ENCODE measurements at regions not wholly inside any gene's neighbourhood (a gene's known extent, or its start where the extent isn't known, plus 50 kb on each side); places are given as distances from the start of the nearest gene placed in this dataset.
"Not testable (repeated sequence)": the region's sequence is repeated elsewhere in the genome, so short reads cannot be mapped to it uniquely, and the experiment has no call there.

DNA sequence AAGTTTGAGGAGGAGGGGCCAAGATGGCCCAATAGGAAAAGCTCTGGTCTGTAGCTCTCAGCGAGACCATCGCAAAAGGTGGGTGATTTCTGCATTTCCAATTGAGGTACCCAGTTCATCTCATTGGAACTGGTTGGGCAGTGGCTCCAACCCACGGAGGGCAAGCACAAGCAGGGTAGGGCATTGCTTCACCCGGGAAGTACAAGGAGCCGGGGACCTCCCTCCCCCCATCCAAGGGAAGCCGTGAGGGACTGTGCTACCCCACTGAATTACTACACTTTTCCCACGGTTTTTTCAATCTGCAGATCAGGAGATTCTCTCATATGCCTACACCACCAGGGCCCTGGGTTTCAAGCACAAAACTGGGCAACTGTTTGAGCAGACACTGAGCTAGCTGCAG, 58.0 kb upstream of the EFCAB3 start:
- no peak for DNase-seq

DNA sequence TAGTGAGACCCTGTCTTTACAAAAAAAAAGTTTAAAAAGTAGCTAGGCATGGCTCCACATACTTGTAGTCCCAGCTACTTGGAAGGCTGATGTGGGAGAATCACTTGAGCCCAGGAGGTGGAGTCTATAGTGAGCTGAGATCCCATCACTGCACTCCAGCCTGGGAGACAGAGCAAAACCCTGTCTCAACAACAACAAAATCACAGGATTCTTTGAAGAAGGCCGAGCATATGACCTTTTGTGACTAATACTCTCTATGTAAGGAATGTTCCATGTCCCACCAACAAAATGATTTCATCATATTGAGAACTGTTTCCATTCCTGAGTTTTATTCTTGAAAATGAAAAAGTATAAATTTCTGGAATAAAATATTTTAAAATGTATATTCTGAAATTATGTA, 58.9 kb upstream of the EFCAB3 start:
- DNase-seq = no peak

DNA sequence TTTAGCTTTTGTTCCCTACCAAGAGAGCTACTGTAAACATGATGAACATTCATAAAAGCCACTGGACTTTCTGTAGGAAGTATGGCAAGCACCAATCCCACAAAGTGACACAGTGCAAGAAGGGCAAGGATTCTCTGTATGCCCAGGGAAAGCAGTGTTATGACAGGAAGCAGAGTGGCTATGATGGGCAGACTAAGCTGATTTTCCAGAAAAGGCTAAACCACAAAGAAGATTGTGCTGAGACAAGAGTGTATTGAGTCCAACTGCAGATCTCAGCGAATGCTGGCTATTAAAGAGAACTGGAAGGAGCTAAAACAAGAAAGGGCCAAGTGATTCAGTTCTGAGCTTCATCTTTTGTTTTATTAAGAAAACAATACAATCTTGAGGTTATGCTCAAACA, 60.5 kb upstream of the EFCAB3 start:
- no peak for DNase-seq

DNA sequence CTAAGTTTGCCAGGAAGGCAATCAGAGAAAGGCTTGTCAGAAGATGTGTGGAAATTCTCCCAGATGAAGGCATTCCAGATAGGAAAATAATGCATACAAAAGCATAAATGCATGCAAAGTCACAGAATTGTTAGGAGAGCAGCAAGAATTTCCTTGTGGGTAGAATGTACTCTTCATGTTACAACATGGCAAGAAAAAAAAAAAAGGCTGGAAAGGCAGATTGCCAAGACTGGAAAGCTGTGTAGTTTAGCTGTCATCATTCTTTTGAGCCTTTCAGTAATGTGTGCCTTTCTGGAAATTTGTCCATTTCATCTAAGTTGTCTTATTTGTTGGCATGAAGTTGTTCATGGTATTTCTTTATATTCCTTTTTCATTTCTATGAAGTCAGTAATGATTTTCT, 71.0 kb upstream of the EFCAB3 start:
- DNase-seq = no peak

DNA sequence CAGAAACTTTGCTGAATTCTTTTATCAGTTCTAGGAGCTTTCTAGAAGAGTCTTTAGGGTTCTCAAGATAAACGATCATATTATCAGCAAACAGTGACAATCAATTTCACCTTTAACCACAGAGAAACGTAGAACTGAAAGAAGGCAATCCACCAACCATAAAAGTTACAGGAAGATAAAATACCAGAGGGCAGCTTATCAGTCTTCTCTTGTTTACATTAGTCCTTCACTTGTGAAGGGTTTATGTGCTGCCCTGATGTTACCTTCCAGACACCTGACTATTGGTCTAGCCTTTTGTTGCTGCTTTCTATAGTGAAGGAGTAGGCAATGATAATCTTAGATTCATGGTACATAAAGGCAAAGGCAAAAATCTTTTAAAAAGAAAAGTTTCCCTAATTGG, 73.2 kb upstream of the EFCAB3 start:
- no peak for DNase-seq

DNA sequence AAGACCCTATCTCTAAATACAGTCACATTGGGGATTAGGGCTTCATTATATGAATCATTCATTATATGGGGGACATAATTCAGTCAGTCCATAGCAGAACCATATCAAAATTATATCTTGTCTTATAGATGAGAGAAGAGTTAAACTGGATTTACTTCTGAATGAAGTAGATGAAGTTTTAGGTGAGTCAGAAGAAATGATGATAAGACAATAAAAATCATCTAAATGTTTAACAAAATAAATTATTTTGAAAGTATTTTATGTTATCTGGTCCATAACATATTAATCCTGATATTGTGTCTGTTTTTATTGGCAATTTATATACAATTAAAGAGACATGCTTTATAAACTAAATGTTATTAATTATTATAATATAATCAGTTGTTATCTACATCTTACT, 76.9 kb upstream of the EFCAB3 start:
- DNase-seq = no peak

DNA sequence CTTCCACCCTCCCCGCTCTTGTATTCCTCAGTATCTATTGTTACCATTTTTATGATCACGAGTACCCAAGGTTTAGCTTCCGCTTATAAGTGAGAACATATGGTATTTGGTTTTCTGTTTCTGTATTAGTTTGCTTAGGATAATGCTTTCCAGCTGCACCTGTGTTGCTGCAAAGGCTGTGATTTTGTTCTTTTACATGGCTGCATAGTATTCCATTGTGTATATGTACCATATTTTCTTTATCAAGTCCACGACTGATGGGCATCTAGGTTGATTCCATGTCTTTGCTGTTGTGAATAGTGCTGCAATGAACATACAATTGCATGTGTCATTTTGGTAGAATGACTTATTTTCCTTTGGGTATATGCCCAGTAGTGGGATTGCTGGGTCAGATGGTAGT, 79.7 kb upstream of the EFCAB3 start:
- no peak for DNase-seq

DNA sequence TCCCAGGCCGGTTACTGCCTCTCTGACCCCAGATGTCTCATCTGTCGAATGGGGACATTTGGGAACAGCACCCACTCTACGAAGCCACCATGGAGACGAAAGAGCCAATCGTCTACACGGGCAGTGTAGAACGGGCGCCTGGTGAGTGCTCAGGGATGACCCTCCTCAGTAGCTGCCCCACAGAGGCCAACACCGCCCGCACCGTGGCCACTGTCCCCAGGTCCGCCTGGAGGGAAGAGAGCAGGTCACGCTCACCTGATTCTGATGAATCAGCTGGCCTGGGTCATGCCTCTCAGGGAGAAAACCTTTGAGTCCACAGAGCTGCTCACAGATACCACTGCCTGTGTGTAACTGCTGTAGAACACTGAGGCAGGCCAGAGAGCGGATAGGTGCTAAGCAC, 105.1 kb upstream of the EFCAB3 start:
- not testable (repeated sequence) for DNase-seq

DNA sequence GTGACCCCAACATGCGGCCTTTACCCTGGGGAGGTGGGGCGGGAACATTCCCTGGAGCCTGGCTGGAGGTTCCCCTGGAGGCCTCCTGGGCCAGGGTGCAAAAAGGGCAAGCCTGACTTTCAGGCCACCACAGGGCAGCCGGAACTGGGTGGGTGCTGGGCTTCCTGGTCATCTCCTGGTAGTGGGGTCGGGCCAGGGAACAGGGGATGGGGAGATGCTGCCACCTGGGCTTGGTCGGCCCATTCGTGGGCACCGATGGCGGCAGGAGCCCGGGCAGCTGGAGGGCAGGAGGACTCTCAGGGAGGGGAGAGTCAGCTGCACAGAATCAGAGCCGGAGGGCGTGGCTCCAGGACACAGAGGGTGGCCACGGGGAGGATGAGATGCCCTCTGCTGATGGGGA, 112.0 kb upstream of the EFCAB3 start:
- not testable (repeated sequence) for DNase-seq

DNA sequence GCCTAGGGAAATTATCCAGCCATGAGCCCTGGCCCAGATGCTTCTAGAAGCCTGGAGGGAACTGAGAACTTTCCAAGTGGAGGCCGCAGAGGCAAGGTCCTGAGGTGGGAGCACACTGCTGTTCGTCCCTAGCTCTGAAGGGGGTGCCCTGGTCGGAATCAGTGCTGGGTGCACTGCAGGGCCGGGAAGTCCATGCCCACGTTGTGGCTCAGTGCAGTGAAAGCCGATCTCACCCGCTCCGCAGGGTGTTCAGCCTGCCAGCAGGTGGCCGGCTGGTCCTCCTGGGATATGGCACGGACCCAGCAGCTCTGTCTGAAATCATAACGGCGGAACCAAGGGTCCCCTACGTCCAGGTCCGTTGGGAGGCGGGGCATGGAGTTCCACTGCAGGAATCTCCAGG, 115.4 kb upstream of the EFCAB3 start:
- not testable (repeated sequence) for DNase-seq

DNA sequence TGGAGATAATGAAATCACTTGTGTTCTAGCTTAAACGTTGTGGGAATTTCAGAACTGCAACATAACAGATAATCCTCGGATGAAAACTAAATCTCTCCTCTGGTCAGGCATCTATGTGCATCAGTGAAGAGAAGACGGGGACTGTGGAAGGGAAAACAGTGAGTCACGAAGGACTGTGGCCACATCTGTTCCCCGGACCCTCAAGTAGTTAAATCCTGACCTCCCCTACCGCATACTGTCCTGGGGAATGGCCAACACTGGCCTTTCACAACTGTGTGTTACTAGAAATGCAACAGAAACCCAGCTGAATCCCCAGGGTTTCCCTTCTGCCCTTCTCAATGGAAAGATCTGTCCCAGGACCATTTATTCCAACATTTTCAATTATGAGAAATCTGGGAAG, 124.6 kb upstream of the EFCAB3 start:
- not testable (repeated sequence) for DNase-seq

DNA sequence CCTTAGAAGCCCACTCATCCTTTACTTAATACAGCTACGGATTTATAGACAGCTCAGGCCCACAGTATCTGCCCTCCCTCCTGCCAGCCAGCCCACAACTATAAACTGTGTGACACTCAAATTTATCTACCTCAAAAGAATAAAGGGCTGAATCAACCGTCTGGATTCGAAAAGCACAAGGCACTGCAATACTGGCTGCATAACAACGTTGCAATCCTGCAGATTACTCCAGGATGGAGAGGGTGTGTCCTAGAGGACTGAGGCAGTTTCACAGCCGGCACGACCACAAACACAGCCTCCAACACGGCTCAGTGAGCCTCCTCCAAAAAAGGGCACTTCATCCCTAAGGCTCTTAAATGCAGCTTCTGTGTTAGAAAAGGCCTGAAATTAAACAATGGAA, 138.3 kb upstream of the EFCAB3 start:
- not testable (repeated sequence) for DNase-seq

DNA sequence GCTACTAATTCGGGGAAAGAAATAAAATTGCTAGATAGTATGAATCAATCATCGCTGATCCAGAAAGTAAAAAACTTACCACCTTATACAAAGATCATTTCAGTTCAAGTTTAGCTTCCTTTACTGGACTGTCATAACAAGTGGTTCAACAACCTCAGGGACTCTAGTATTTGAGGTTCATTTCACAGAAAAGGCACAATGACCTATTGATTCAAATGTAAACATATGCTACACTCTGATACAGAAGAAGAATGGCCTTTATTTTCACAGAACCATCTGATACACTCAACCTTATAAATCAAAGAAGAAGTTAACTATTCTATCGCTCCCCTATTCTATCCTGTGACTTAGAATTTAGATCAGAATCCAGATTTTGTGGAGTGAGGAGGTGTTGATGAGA, 140.8 kb upstream of the EFCAB3 start:
- DNase-seq = not testable (repeated sequence)

DNA sequence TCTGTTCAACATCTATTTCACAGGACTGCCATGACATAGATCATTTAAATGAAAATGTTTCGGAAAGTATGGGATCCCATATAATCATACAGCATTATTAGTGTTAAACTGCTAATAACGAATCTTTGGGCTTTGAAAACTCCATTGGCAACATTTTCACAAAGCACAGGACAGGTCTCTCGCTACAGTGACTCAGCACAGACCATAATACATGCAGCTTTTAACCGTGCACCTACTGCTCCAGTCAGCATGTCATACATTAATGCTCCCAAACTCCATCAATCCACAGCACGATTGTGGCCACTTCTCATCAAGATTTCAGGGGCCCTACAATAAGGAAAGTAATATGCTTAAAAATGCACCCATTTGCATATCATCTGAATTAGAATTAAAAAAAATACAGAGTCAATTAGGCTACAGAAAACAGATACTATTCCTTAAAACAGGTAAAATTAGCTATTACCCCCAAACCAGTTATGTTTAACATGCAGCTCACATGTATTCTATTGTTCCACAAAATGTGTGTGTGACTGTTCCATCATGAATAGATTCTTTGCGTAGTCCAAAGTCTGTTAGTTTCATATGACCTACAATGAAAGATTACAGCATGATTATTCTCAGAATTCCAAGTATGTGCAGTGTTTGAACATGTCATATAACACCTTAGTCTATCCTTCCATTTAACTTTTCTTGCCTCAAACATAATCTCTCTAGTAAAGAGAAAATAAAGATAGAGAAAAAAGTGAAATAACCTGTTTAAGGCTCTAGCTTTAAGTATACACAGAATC, 141.6 kb upstream of the EFCAB3 start:
- not testable (repeated sequence) for DNase-seq

DNA sequence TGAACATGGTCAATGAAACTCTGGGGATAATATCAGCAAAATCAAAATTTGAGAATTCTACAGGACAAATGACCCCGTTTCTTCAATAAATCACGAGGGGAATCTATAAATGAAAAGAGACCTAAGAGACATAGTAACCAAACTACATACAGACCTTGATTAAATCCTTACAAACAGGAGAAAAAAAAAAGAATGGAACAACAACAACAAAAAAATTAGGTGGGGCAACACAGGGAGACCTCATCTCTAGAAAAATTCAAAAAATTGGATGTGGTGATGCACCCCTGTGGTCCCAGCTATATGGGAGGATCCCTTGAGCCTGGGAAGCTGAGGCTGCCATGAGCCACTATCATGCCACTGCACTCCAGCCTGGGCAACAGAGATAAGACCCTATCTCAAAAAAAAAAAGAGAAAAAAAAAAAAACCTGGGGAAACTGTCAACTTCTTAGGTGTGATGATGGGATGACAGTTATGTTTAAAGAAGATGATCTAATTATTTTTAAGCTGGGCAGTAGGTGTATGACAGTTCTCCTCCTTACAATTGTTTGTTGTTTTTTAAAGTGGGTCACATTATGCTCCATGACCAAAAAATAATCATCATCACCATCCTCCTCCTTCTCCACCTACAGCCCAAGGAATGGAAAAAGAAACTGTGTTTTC, 146.4 kb upstream of the EFCAB3 start:
- DNase-seq = not testable (repeated sequence)

DNA sequence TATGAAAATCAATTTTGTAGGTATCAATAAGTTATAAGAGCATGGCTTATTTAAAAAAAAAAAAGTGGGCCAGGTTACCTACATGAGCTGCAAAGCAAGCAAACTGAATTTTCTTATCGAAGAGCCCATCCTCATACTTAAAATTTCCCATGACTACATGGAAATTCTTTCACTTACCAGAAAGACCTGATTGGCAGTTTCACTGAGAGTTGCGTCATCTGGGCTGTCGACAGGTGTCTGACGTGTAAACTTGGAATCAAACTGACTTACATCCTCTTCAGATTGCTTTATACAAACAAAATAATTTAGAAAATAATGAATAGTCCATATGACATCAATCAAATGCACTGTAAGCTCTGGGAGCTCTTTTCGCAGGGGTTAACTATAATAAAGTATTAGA, 149.1 kb upstream of the EFCAB3 start:
- DNase-seq = not testable (repeated sequence)

DNA sequence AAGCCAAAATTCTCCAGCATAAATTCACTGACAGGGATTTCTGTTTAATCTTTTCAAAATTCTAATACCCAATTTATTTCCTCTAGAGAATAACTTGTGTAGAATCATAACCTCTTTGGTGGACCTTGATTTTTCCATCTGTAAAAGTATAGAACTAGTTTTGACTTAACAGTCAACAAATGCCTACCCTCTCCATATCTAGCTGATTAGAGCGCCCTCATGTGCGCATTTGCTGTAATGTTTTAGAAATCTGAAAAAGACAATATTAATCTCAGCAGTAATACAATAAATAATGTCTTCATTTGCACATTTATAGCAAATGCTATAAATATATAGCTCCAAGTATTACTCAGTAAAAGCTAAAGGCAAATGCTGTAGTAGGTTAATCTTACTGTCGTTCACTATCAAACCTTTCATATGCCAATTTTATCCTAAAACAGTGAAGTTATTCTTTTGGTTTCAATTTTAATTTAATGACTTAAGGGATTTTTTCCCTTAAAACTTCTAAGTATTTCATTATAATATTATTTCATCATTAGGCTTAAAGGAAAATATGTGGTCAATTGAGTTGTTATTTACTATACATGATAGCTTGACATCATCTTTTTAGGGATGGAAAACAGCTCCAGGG, 153.6 kb upstream of the EFCAB3 start:
- not testable (repeated sequence) for DNase-seq

DNA sequence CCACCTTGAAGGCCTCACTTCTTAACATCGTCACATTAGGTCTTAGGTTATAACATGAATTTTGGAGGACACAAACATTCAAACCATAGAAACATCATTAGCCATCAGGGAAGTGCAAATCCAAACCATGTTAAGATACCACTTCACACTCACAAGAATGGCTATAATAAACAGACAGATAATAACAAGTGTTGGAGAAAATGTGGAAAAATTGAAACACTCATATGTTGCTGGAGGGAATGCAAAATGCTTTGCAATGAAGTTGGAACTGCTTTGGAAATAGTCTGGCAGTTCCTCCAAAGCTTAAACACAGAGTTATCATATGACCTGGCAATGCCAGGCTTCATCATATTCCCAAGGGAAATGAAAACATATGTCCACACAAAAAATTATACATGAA, 156.8 kb upstream of the EFCAB3 start:
- not testable (repeated sequence) for DNase-seq

DNA sequence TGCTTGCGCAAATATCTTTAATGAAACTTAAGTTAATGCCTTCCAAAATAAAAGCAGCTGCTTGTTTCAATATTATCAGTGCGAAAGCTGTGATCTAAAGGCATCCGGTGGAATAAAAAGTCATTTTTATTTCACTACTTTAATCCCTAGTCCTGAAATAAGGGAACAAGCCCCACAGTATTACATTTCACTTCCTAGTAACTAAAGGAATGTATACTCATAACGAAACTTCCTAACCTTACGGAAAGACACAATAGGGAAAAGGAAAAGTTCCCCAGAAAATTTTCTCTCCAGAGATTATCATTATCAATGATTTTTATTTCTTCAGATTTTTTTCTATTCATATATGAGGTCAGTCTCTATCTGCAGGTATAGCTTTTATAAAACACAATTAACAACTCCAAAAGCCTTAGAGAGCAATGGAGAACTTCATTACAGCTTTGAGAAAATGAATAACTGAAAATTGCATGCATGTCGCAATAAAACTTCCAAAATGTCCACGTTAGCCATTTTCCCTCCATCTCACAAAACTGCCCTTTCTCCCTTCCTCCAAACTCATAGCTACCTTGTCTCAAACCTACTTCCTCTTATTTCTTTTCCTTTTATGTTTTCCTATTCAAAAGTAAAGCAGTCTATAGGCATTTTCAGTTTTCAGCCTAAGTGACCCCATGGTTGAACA, 154.3 kb upstream of the MED13 start:
- no peak for DNase-seq

DNA sequence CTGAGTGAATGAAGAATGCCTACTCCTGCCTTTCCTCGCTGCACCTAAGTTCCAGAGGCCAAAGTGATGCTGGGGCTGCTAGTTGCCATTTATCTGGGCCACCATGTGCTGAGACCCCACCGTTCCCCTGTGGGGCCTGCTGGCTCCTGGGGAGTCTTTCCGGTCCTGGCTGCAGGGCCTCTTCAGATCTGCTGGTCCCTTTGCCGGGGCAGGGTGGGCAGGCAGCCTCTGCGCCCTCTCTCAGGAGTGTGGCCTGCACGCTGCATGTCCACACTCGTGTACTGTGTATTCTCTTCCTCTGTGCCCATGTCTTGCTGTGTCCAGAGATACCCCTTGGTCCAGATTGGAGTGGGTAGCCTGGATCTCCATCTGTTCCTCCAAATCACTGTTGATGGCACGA, 151.8 kb upstream of the MED13 start:
- DNase-seq = no peak

DNA sequence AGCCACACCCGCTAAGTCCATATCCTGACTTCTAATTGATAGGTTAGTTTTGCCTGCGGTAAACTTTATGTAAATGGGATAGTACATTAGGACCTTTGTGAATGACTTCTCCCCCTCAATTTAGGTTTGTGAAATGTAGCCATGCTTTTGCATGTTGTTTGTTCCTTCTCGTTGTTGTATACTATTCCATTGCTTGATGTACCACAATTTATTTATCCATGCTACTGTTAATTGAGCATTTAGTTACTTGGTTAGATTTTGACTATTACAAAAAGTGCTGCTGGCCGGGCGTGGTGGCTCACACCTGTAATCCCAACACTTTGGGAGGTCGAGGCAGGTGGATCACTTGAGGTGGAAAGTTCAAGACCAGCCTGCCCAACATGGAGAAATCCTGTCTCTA, 150.8 kb upstream of the MED13 start:
- not testable (repeated sequence) for DNase-seq

DNA sequence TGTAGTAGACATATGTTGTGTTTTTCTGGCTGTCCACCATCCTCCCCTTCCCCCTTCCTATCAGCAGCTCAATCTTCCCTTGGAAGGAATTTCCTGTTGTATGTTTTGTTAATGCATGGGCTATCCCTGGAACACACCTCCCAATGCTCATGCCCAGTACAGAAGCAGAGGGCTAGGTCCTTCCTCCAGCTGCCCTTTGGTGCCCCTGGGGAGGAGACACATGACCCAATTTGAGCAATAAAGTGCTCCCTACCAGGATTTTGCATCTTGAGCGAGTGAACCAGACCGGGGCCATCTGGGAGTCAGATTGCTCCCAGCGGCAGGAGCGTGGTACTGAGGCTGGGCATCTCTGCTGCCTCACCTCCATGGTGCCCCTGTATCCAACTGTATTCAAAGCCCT, 141.5 kb upstream of the MED13 start:
- no peak for DNase-seq

DNA sequence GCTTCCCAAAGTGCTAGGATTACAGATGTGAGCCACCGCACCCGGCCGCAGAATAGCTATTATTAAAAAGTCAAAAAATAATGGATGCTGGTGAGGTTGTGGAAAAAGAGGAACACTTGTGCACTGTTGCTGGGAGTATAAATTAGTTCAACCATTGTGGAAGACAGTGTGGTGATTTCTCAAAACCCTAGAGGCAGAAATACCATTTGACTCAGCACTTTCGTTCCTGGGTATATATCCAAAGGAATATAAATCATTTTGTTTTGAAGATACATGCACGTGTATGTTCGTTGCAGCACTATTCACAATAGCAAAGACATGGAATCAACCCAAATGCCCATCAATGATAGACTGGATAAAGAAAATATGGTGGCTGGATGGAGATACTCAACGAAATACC, 132.1 kb upstream of the MED13 start:
- DNase-seq = not testable (repeated sequence)

DNA sequence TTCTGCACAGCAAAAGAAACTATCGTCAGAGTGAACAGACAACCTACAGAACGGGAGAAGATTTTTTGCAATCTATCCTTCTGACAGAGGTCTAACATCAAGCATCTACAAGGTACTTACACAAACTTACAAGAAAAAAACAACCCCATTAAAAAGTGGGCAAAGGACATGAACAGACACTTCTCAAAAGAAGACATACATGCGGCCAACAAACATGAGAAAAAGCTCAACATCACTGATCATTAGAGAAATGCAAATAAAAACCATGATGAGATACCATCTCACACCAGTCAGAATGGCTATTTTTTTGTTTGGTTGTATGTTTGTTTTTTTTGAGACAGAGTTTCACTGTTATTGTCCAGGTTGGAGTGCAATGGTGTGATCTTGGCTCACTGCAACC, 131.5 kb upstream of the MED13 start:
- DNase-seq = not testable (repeated sequence)

Data from NCI-H1417 treated with DMSO at 0.1 percent for 48 hours (cell line).